ENCODE measurements at regions not wholly inside any gene's neighbourhood (a gene's known extent, or its start where the extent isn't known, plus 50 kb on each side); places are given as distances from the start of the nearest gene placed in this dataset.

GRCh38 chr22:47795477-47796127 lies 1033.2 kb downstream of the TBC1D22A start:
- no peak for ATAC-seq

- no peak for ATAC-seq
Measured at GRCh38 chr22:47794851-47795250, 1032.4 kb downstream of the TBC1D22A start.

- no peak for ATAC-seq
Measured at GRCh38 chr22:47793304-47794101, 1031.1 kb downstream of the TBC1D22A start.

GRCh38 chr22:47789171-47789570 lies 1026.7 kb downstream of the TBC1D22A start:
- no peak for ATAC-seq

GRCh38 chr22:47788461-47788860 lies 1026.0 kb downstream of the TBC1D22A start:
- no peak for ATAC-seq

- ATAC-seq = no peak
Measured at GRCh38 chr22:47787501-47788227, 1025.2 kb downstream of the TBC1D22A start.

- no peak for ATAC-seq
Measured at GRCh38 chr22:47786650-47787290, 1024.3 kb downstream of the TBC1D22A start.

GRCh38 chr22:47784991-47785390 lies 1022.5 kb downstream of the TBC1D22A start:
- no peak for ATAC-seq

GRCh38 chr22:47784367-47784983 lies 1022.0 kb downstream of the TBC1D22A start:
- no peak for ATAC-seq

- ATAC-seq = no peak
Measured at GRCh38 chr22:47783433-47784366, 1021.2 kb downstream of the TBC1D22A start.

- no peak for ATAC-seq
Measured at GRCh38 chr22:47782328-47783075, 1020.1 kb downstream of the TBC1D22A start.

GRCh38 chr22:47781427-47782111 lies 1019.1 kb downstream of the TBC1D22A start:
- ATAC-seq = no peak

GRCh38 chr22:47781024-47781423 lies 1018.6 kb downstream of the TBC1D22A start:
- ATAC-seq = no peak

- ATAC-seq = no peak
Measured at GRCh38 chr22:47780281-47780875, 1017.9 kb downstream of the TBC1D22A start.

- ATAC-seq = no peak
Measured at GRCh38 chr22:47779474-47779873, 1017.0 kb downstream of the TBC1D22A start.

GRCh38 chr22:47778160-47778658 lies 1015.8 kb downstream of the TBC1D22A start:
- no peak for ATAC-seq

- no peak for ATAC-seq
Measured at GRCh38 chr22:47777426-47777825, 1015.0 kb downstream of the TBC1D22A start.

- ATAC-seq = no peak
Measured at GRCh38 chr22:47776329-47776728, 1013.9 kb downstream of the TBC1D22A start.

GRCh38 chr22:47775686-47776085 lies 1013.2 kb downstream of the TBC1D22A start:
- ATAC-seq = no peak

Measured in activated CD4-positive, CD25-positive, alpha-beta regulatory T cell treated with anti-CD3 and anti-CD28 coated beads, Interleukin-2, amount 50 U/mL, for 24 hours (primary cell).